RWPE1 (cell line): ENCODE measurements at regions not wholly inside any gene's neighbourhood (a gene's known extent, or its start where the extent isn't known, plus 50 kb on each side); places are given as distances from the start of the nearest gene placed in this dataset.

Source experiments
- CTCF ChIA-PET: fragments of 350-600 bp; sonication (Branson Sonifier 250); formaldehyde crosslinking; extraction: SDS; loops from one replicate; lab custom pipeline; 2021; lab: Yijun Ruan, JAX
- POLR2A ChIA-PET: fragments of 400-600 bp; formaldehyde crosslinking; extraction: SDS; loops from one replicate; lab custom pipeline; 2020; ENCODE audit warnings: antibody characterized with exemption; ENCODE audit not compliant: low non-redundant PET; lab: Yijun Ruan, JAX
- DNase-seq: peaks from one replicate; pipeline ENCODE4 v3.0.0; 2012; ENCODE audit warnings: low spot score
- H3K27ac ChIP-seq: fragments of 450-650 bp; 2 replicates; pipeline ENCODE4 v1.5.1; 2017
- TF ChIP-seq, protein P1 (sequence below): fragments of 450-650 bp; conservative IDR thresholded peaks from 2 replicates; pipeline ENCODE4 v1.5.1; 2017; ENCODE audit warnings: low read depth, mild to moderate bottlenecking

DNA sequence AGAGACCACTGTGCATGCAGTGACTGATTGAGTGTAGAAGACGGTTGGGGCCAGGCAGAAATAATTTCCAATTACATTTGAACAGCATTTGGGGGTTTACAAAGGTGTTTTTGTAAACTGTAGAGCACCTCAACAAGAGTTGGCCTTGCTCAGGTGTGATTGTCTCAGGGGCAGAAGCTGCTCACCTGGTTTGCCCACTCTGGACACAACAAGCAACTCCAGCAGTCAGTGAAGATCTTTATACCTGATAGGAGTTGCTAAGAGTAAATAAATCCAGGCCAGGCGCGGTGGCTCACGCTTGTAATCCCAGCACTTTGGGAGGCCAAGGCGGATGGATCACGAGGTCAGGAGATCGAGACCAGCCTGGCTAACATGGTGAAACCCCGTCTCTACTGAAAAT, 221.3 kb downstream of the RAB28 start:
- H3K27ac ChIP-seq, result no peak overlapping the region
- ChIA-PET CTCF (no interaction called here), POLR2A (no interaction called here)
- TF ChIP-seq, protein P1, sequence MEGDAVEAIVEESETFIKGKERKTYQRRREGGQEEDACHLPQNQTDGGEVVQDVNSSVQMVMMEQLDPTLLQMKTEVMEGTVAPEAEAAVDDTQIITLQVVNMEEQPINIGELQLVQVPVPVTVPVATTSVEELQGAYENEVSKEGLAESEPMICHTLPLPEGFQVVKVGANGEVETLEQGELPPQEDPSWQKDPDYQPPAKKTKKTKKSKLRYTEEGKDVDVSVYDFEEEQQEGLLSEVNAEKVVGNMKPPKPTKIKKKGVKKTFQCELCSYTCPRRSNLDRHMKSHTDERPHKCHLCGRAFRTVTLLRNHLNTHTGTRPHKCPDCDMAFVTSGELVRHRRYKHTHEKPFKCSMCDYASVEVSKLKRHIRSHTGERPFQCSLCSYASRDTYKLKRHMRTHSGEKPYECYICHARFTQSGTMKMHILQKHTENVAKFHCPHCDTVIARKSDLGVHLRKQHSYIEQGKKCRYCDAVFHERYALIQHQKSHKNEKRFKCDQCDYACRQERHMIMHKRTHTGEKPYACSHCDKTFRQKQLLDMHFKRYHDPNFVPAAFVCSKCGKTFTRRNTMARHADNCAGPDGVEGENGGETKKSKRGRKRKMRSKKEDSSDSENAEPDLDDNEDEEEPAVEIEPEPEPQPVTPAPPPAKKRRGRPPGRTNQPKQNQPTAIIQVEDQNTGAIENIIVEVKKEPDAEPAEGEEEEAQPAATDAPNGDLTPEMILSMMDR, result no peak
- no peak for DNase-seq

DNA sequence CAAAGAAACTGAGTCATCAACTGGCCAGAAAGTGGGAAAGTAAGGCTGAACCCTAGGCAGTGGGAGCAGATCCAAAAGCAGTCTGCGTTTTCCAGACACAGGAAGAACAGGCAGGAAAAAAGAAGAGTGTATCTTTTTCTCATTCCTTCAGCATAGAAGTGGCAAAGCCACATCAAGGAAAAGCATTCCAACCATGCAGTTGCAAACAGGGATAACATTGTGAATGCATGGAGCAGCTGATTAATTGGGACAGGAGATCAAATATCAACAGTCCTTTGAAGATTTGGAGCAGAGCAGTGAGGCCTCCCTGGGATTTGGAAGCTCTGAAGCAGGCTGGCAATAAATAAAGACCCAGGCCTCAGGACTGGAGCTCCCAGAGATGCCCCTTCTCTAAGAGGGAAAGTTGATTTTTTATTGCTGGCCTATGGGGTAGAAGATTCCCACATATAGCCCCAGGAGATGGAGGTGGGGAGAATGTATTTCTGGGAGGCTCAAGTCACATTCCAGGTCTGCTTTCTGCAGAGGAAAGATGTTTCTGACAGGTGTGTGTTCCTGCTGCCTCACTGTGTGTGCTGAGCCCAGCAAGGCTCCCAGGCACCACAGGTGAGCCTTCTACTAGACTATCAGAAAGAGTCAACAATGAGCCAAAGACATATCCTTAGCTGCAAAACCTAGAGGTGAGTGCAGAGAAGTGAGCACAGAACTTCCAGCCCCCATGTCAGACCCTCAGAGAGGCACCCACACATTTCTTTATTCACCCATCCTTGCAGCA, 222.5 kb downstream of the RAB28 start:
- no peak for DNase-seq
- TF ChIP-seq, protein P1, result no peak
- ChIA-PET CTCF (no interaction called here), POLR2A (no interaction called here)
- no peak overlapping the region for H3K27ac ChIP-seq

DNA sequence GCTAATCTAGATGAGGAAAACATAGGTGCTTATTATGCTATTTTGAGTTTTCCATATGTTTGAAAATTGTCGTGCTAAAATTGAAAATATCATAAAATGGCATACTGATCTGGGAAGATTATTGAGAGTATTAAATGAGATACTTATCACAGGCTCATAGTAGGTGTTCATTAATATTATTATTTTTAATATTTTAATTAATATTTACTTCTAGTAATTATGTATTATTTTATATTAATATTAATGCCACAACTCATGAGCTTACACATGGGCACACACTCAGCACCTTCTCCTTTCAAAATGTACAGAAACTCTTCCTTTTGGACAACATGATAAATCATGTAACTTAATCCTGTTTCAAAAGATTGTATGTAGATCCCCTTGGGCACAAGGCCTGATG, 223.6 kb downstream of the RAB28 start:
- no peak overlapping the region for H3K27ac ChIP-seq
- ChIA-PET CTCF (no interaction called here), POLR2A (no interaction called here)
- no peak for DNase-seq
- TF ChIP-seq, protein P1, result no peak

DNA sequence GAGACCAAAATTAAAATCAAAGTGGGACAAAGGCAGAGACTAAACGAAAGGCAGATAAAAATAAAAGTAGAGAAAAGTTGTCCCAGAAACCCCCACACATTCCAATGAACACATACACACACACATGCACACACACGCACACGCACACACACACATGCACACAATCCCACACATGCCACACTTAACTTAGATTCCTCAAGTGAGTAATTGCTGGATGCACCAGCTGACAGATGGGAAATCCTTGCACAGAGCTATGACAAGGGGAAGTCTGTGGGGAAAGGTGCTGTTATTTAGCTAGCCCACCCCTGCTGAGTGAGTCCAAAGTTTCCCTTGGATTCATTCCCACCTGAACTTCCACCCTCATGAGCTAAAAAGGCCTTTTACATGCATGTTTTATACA, 233.9 kb downstream of the RAB28 start:
- no peak for DNase-seq
- POLR2A ChIA-PET, result no interaction called here
- TF ChIP-seq, protein P1, result no peak
- CTCF ChIA-PET, result no interaction called here
- no peak overlapping the region for H3K27ac ChIP-seq

DNA sequence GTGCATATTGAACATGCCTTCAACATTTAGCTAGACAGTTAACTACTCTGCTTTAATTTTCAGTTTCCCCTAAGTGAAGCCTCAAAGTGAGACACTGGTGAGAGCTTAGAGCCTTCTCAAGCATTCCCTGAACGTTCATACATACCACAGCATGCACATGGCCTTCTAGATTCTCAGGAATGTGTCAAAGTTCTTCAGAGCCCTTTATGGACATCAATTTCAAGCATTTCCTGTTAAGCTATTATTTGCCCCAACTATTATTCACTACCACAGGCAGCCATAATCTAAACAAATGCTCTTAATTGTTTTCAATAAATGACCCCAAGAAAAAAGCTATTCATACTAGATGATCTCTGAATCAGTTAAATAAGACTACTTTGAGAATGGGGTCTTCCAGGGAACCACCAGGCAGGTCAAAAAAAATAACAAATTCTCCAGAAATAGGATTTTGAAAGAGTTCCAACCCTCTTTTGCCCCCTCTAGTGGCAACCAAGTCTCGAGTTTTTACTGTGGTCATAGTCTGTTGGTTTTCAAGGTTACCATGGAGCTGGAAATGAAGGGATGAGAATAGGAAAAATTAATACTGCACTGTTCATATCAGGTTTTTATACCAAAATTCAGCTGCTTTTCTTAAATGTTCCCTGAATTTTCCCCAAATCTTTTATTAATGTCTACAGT, 235.4 kb downstream of the RAB28 start:
- H3K27ac ChIP-seq, result no peak overlapping the region
- ChIA-PET POLR2A (no interaction called here), CTCF (no interaction called here)
- no peak for DNase-seq
- TF ChIP-seq, protein P1, result no peak

DNA sequence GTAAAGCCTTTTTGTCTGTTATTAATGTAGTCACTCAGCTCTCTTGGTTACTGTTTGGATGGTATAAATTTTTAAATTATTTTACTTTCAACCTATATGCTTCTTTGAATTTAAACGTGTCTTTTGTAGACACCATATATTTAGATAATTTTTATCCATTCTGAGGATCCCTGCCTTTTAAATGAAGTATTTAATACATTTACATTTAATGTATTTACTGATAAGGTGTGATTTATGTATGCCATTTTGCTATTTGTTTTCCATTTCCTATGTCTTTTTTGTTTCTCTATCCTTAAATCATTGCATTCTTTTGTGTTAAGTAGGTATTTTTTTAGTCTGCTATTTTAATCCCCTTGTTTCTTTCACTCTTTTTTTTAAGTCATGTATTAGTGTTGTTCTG, 238.0 kb downstream of the RAB28 start:
- ChIA-PET CTCF (no interaction called here), POLR2A (no interaction called here)
- TF ChIP-seq, protein P1, result no peak
- no peak for DNase-seq
- no peak overlapping the region for H3K27ac ChIP-seq
